Right lobe of liver (tissue), 6 donors: ENCODE measurements at regions not wholly inside any gene's neighbourhood (a gene's known extent, or its start where the extent isn't known, plus 50 kb on each side); places are given as distances from the start of the nearest gene placed in this dataset.

ENCODE experiments used
- ATAC-seq, 4 donors: fragments of 200-7000 bp; cut with Tn5 transposase; one replicate each; pipeline ENCODE4 v1.9.1; 2020; ENCODE audit warnings: mild to moderate bottlenecking in 4 of 4, moderate library complexity in 4 of 4
- DNase-seq, 3 donors: peaks; one replicate each; pipeline ENCODE4 v3.0.0-alpha.2; 2020
- H3K27ac ChIP-seq, 3 donors: fragments of 200-600 bp; one replicate each; pipeline ENCODE4 v1.8.0; 2022
- H3K27me3 ChIP-seq, 2 donors: fragments of 200-600 bp; one replicate each; pipeline ENCODE4 v1.8.0; 2022
- H3K36me3 ChIP-seq, 4 donors: fragments of 200-600 bp; sonication (generic) in 1 of 4; one replicate each; pipeline versions ENCODE4 v1.5.1 to v1.8.0; 2017 to 2022; ENCODE audit warnings: control low read depth in 1 of 4
- H3K4me1 ChIP-seq, 4 donors: fragments of 200-600 bp; sonication (generic) in 1 of 4; one replicate each; pipeline versions ENCODE4 v1.5.1 to v1.8.0; 2017 to 2022; ENCODE audit warnings: control low read depth in 1 of 4
- H3K4me3 ChIP-seq, 3 donors: fragments of 200-600 bp; one replicate each; pipeline ENCODE4 v1.8.0; 2022
- H3K9me3 ChIP-seq, 4 donors: fragments of 200-600 bp; sonication (generic) in 1 of 4; one replicate each; pipeline versions ENCODE4 v1.5.1 to v1.8.0; 2017 to 2022; ENCODE audit warnings: control low read depth in 1 of 4
- POLR2A ChIP-seq: fragments of 450-650 bp; IDR thresholded peaks from one replicate; pipeline ENCODE4 v1.6.1; 2017; ENCODE audit warnings: antibody characterized with exemption, mild to moderate bottlenecking
- whole genome bisulfite sequencing: methylation state at CpG from one replicate; pipeline ENCODE4 v1.1.6; 2018; ENCODE audit warnings: low coverage, low lambda C conversion rate; ENCODE audit not compliant: insufficient coverage; ENCODE audit errors: missing lambda C conversion rate; 5-methylcytosine and 5-hydroxymethylcytosine counted together
- intact Hi-C, 2 donors: fragments of 100-400 bp; cut with DNase I; formaldehyde crosslinking; loops; one replicate each; pipeline versions ENCODE4 v1.11.2 to v1.14.1; 2022
- TF ChIP-seq, protein P1 (sequence below), 4 donors: fragments of 200-600 bp in 3 of 4; fragments of 450-650 bp in 1 of 4; IDR thresholded peaks; one replicate each; pipeline versions ENCODE4 v1.5.1 to v1.8.0; 2016 to 2022; ENCODE audit warnings: antibody characterized with exemption in 4 of 4, mild to moderate bottlenecking in 2 of 4
- donor health status: DM: no; HTN: yes; CAD: no.
- donor health status: DM: no; HTN: no; CAD: no.
- donor health status: DM: no; HTN: no; CAD: no.
- donor health status: DM: no; HTN: yes; CAD: no.
- donor health status: DM: no; HTN: yes; CAD: no.

DNA sequence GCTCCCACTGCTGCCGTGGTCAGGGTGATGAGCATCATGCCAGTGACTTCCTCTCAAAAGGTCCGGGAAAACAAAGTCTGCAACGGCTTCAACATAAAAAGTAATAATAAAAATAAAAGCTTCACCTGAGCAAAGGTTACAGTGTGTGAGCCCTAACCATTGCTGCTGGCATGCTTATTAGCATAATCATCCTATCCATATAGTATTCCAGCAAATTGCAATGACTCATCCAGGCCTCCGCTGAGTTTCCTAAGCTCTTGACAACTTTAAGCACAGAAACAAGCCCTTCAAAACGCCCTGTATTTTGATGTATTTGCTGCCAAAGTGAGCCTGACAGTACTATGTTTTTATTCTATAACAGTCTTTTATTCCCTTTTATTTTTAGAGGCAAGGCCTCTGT lies 100.5 kb downstream of the AASDH start:
- 82% methylated on average over 5 of the region's 5 CpGs for WGBS
- ATAC-seq = no peak

DNA sequence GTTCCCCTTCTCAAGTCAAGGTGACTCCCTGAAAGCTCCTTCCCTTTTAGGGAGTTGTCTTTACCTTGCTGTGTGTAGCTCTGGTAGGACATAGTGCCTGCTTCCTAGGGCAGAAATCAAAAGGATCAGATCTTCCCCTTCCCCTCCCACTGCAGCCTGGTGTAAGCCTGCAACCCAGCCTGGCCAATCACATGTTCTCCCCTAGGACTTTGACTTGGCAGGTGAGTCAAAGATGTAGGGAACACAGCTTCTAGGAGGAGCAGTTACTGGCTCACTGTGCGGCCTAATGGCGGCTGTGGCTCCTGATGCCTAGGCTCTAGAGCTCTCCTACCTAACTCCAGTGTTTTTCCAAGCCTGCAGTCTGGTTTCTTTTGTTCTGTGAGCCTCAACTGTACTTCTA lies 103.9 kb downstream of the AASDH start:
- Histone ChIP-seq H3K4me1 (no peaks in the 10 kb centered on the region), H3K4me3 (no peak overlapping the region), H3K27ac (no peak overlapping the region), H3K36me3 (no peaks in the 10 kb centered on the region), H3K9me3 (no peaks in the 10 kb centered on the region), H3K27me3 (no peaks in the 10 kb centered on the region)
- TF ChIP-seq POLR2A = no peak
- TF ChIP-seq, protein P1, sequence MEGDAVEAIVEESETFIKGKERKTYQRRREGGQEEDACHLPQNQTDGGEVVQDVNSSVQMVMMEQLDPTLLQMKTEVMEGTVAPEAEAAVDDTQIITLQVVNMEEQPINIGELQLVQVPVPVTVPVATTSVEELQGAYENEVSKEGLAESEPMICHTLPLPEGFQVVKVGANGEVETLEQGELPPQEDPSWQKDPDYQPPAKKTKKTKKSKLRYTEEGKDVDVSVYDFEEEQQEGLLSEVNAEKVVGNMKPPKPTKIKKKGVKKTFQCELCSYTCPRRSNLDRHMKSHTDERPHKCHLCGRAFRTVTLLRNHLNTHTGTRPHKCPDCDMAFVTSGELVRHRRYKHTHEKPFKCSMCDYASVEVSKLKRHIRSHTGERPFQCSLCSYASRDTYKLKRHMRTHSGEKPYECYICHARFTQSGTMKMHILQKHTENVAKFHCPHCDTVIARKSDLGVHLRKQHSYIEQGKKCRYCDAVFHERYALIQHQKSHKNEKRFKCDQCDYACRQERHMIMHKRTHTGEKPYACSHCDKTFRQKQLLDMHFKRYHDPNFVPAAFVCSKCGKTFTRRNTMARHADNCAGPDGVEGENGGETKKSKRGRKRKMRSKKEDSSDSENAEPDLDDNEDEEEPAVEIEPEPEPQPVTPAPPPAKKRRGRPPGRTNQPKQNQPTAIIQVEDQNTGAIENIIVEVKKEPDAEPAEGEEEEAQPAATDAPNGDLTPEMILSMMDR (IDR thresholded peaks at IDR 0.05) = no peak
- DNase-seq (no peak), ATAC-seq (no peak)
- 92% methylated on average over 2 of the region's 2 CpGs for WGBS
- intact Hi-C loops = no loop called here

More for the DNA sequence above, 100.5 kb downstream of the AASDH start:
- no peaks in the 10 kb centered on the region for H3K4me1 ChIP-seq
- no peaks in the 10 kb centered on the region for H3K9me3 ChIP-seq
- no peaks in the 10 kb centered on the region for H3K36me3 ChIP-seq
- intact Hi-C loops = no loop called here
- no peak overlapping the region for H3K27ac ChIP-seq
- TF ChIP-seq POLR2A = no peak
- TF ChIP-seq, protein P1 (IDR thresholded peaks at IDR 0.05) = no peak
- DNase-seq = no peak
- no peak overlapping the region for H3K4me3 ChIP-seq
- H3K27me3 ChIP-seq = no peaks in the 10 kb centered on the region

DNA sequence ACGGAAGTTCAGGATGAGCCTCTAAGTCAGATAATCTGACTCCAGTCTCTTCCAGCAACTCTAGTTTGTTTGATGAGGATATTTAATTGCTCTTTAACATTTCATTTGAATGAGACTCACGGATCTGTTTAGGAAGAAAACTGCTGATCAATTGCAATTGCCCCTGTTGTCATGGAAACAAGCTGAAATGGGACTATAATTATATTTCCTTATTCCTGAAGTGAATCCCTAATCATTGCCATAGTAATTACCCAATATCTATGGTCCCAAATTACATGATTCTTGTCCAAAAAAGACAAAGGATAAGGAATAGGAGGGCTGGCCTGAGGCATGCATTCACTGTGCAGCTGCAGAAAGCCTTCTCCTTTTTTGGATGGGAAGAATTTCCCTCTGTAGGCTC lies 105.3 kb downstream of the AASDH start:
- 69% methylated on average over 2 of the region's 2 CpGs for WGBS
- TF ChIP-seq POLR2A = no peak
- TF ChIP-seq, protein P1 (IDR thresholded peaks at IDR 0.05) = no peak
- no peak for ATAC-seq
- no peaks in the 10 kb centered on the region for H3K9me3 ChIP-seq
- H3K36me3 ChIP-seq = no peaks in the 10 kb centered on the region
- H3K4me1 ChIP-seq = no peaks in the 10 kb centered on the region
- intact Hi-C loops = no loop called here
- no peak for DNase-seq
- no peaks in the 10 kb centered on the region for H3K27me3 ChIP-seq
- no peak overlapping the region for H3K4me3 ChIP-seq
- no peak overlapping the region for H3K27ac ChIP-seq

DNA sequence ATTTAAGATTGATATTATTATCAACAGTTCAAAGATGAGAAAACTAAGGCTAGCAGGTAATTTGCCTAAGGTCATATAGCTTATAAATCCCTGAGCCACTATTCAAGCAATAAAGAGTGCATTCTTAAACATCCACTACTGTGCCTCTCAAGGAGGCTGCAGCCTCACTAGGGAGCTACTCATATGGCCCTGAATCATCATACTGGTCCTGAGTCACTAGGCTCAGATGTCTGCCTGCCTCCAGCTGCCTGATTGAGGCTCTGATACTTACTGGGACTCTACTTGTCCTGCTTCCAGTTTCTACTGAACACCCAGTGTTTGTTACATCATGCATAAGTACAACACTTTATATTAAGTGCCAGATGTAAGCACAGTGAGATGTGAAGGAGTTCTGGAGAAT lies 110.7 kb downstream of the AASDH start:
- DNase-seq = no peak
- no peaks in the 10 kb centered on the region for H3K27me3 ChIP-seq
- no peak for TF ChIP-seq POLR2A
- TF ChIP-seq, protein P1 (IDR thresholded peaks at IDR 0.05) = no peak
- no peak for ATAC-seq
- H3K36me3 ChIP-seq = no peaks in the 10 kb centered on the region
- H3K4me1 ChIP-seq = no peaks in the 10 kb centered on the region
- intact Hi-C loops = no loop called here
- H3K27ac ChIP-seq = no peak overlapping the region
- H3K9me3 ChIP-seq = no peaks in the 10 kb centered on the region
- H3K4me3 ChIP-seq = no peak overlapping the region

DNA sequence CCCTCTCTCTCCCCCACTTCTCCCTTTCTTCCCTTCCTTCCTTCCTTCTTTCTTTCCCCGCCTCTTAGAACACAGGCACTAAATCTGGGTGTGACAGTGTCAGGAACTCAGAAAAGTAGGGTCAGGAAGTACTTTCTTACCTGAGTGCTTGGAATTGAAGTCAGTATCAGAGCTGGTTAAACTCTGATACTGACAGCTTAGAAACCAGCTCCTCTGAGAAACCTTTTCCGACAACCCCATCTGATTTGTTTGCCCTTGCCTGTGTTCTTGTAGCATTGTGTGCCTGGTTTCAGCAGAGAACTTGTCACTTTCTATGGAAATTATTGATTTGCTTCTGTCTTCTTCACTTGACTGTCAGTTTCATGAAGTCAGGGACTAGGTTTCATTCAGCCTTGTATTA lies 113.9 kb downstream of the AASDH start:
- DNase-seq (no peak), ATAC-seq (no peak)
- H3K9me3 ChIP-seq = no peaks in the 10 kb centered on the region
- no peaks in the 10 kb centered on the region for H3K4me1 ChIP-seq
- no peaks in the 10 kb centered on the region for H3K27me3 ChIP-seq
- H3K27ac ChIP-seq = no peak overlapping the region
- intact Hi-C loops = no loop called here
- no peaks in the 10 kb centered on the region for H3K36me3 ChIP-seq
- 44% methylated on average over 2 of the region's 2 CpGs for WGBS
- no peak overlapping the region for H3K4me3 ChIP-seq
- TF ChIP-seq, protein P1 (IDR thresholded peaks at IDR 0.05) = no peak
- no peak for TF ChIP-seq POLR2A
